PC-9 (cell line): ENCODE measurements at regions not wholly inside any gene's neighbourhood (a gene's known extent, or its start where the extent isn't known, plus 50 kb on each side); places are given as distances from the start of the nearest gene placed in this dataset.
"Not testable (repeated sequence)": the region's sequence is repeated elsewhere in the genome, so short reads cannot be mapped to it uniquely, and the experiment has no call there.

Experiments used
- BruUV-seq: library from RNA; stranded (reverse); fragments of 400-500 nt; replicated peaks from 2 replicates; lab custom pipeline; 2021; lab: Mats Ljungman, UMichigan
- CTCF ChIA-PET: fragments of 300-600 bp; sonication (Branson Sonifier 250); formaldehyde crosslinking; loops from one replicate; lab custom pipeline; 2022; ENCODE audit warnings: antibody characterized with exemption; lab: Charles Lee
- POLR2A ChIA-PET: fragments of 300-600 bp; sonication (Branson Sonifier 250); formaldehyde crosslinking; loops from one replicate; lab custom pipeline; 2022; ENCODE audit warnings: antibody characterized with exemption; ENCODE audit not compliant: unreplicated experiment; lab: Charles Lee
- DNase-seq, 2 experiments: peaks; one replicate each; pipeline versions ENCODE4 v3.0.0 to v3.0.0-alpha.2; 2015 to 2022; ENCODE audit warnings: mixed read lengths in 1 of 2
- H2AFZ ChIP-seq: fragments of 200-600 bp; sonication (generic); 2 replicates; pipeline ENCODE4 v1.8.1; 2017; ENCODE audit warnings: antibody characterized with exemption
- H3F3A ChIP-seq: fragments of 200-600 bp; sonication (generic); 2 replicates; pipeline ENCODE4 v1.8.1; 2017; ENCODE audit warnings: antibody characterized with exemption, mild to moderate bottlenecking, low read depth; ENCODE audit not compliant: insufficient read depth
- H3K27ac ChIP-seq: fragments of 200-600 bp; sonication (generic); 2 replicates; pipeline ENCODE4 v1.6.1; 2016; ENCODE audit warnings: mixed run types
- H3K27me3 ChIP-seq: fragments of 200-600 bp; sonication (generic); 2 replicates; pipeline ENCODE4 v1.6.1; 2016; ENCODE audit warnings: low read depth, mixed run types; ENCODE audit not compliant: insufficient read depth
- H3K36me3 ChIP-seq: fragments of 200-600 bp; sonication (generic); 2 replicates; pipeline ENCODE4 v1.6.1; 2016; ENCODE audit warnings: low read depth, mixed run types
- H3K4me1 ChIP-seq: fragments of 200-600 bp; sonication (generic); replicated peaks from 2 replicates; pipeline ENCODE4 v1.6.1; 2016; ENCODE audit warnings: mixed run types; ENCODE audit not compliant: insufficient read depth
- H3K4me2 ChIP-seq: fragments of 200-600 bp; sonication (generic); 2 replicates; pipeline ENCODE4 v1.6.1; 2017; ENCODE audit warnings: mixed run types
- H3K4me3 ChIP-seq: fragments of 200-600 bp; sonication (generic); 2 replicates; pipeline ENCODE4 v1.6.1; 2016; ENCODE audit warnings: mixed run types
- H3K79me2 ChIP-seq: fragments of 200-600 bp; sonication (generic); 2 replicates; pipeline ENCODE4 v1.6.1; 2017; ENCODE audit warnings: low read depth, mixed run types
- H3K9me2 ChIP-seq: fragments of 200-600 bp; sonication (generic); 2 replicates; pipeline ENCODE4 v1.8.1; 2017; ENCODE audit warnings: mild to moderate bottlenecking; ENCODE audit not compliant: insufficient read depth
- H3K9me3 ChIP-seq: fragments of 200-600 bp; sonication (generic); 2 replicates; pipeline ENCODE4 v1.8.1; 2016; ENCODE audit warnings: low read depth; ENCODE audit not compliant: insufficient read depth
- H4K20me1 ChIP-seq: fragments of 200-600 bp; sonication (generic); 2 replicates; pipeline ENCODE4 v1.8.1; 2017; ENCODE audit not compliant: insufficient read depth
- intact Hi-C: fragments of 100-400 bp; cut with micrococcal nuclease; formaldehyde crosslinking; loops from one replicate; pipeline ENCODE4 v1.10.0; 2022; ENCODE audit not compliant: unreplicated experiment

DNA sequence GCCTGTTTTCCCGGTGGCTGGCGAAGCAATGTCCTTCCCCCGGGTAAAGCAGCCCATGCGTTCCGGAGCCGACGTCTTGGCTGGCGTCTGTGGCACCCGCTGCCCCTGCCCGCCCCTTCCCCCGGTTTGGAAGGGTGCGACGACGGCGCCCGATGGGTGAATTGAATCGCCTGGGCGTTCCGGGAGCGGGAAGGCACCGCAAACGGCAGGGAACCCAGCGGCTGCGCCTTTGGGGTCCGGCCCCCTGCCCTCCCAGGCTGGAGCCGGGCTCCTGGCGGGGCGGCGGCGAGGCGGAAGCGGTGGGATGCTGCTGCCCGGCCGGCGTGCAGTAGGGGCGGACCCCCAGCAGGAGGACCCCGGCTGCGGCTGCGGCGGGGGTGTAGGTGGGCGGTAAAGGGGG lies 123.6 kb upstream of the RHOU start:
- CTCF ChIA-PET, POLR2A ChIA-PET, H3K36me3 ChIP-seq, H3K4me2 ChIP-seq, H3K9me2 ChIP-seq, H3K4me1 ChIP-seq, H3K79me2 ChIP-seq, H4K20me1 ChIP-seq, H3K27ac ChIP-seq, H3K4me3 ChIP-seq, H3K9me3 ChIP-seq, H2AFZ ChIP-seq, H3F3A ChIP-seq, BruUV-seq, intact Hi-C loops, DNase-seq, H3K27me3 ChIP-seq: not testable (repeated sequence)

DNA sequence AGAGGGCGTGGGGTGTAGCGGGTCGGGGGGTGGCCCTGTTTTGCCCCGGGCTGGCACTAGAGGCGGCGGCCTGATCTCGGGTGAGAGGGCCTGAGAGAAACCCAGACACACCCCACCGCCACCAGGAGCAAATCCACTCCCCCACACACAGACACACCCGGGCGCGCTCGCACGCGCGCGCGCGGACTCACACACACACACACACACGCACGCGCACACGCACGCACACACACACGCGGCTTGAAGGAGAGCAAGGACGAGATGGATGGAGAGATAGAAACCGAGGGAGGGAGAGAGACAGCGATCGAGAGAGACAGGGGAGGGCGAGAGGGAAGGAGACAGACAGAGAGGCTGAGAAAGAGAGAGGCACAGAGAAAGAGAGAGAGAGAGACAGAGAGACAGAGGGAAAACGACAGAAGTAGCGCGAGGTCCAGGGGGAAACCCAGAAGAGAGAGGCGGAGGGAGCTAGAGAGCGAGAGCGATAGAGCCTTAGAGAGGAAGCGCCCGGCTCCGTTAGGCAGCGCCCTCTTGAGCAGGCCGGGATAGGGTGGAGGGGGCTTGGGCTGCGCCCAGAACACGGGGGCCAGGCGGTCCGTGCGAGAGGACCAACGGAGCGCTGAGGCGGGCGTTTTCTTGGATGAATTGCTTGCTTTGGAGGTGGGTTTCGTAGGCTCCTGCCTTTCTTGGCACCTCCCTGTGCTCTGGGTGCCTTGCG lies 113.1 kb upstream of the RHOU start:
- H3K27me3 ChIP-seq, H3K9me2 ChIP-seq, H3K79me2 ChIP-seq, H3K36me3 ChIP-seq, H2AFZ ChIP-seq, POLR2A ChIA-PET, CTCF ChIA-PET, intact Hi-C loops, BruUV-seq, H3K27ac ChIP-seq, H3F3A ChIP-seq, H3K4me1 ChIP-seq, H3K9me3 ChIP-seq, H4K20me1 ChIP-seq: not testable (repeated sequence)
- Histone ChIP-seq H3K4me3 (0 out of 2 replicates have a peak overlapping the region, but pooled peaks have one; percentile 4), H3K4me2 (0 out of 2 replicates have a peak overlapping the region, but pooled peaks have one; percentile 21)
- DNase-seq: peak in 1 of 2 experiments; percentile 17

DNA sequence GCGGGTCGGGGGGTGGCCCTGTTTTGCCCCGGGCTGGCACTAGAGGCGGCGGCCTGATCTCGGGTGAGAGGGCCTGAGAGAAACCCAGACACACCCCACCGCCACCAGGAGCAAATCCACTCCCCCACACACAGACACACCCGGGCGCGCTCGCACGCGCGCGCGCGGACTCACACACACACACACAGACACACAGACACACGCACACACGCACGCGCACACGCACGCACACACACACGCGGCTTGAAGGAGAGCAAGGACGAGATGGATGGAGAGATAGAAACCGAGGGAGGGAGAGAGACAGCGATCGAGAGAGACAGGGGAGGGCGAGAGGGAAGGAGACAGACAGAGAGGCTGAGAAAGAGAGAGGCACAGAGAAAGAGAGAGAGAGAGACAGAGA lies 108.8 kb upstream of the RHOU start:
- intact Hi-C loops, H3K9me3 ChIP-seq, H2AFZ ChIP-seq, H3K4me2 ChIP-seq, H3K9me2 ChIP-seq, H3F3A ChIP-seq, H3K27me3 ChIP-seq, POLR2A ChIA-PET, H3K27ac ChIP-seq, CTCF ChIA-PET, DNase-seq, H3K79me2 ChIP-seq, H4K20me1 ChIP-seq, H3K4me3 ChIP-seq, H3K4me1 ChIP-seq, BruUV-seq, H3K36me3 ChIP-seq: not testable (repeated sequence)

DNA sequence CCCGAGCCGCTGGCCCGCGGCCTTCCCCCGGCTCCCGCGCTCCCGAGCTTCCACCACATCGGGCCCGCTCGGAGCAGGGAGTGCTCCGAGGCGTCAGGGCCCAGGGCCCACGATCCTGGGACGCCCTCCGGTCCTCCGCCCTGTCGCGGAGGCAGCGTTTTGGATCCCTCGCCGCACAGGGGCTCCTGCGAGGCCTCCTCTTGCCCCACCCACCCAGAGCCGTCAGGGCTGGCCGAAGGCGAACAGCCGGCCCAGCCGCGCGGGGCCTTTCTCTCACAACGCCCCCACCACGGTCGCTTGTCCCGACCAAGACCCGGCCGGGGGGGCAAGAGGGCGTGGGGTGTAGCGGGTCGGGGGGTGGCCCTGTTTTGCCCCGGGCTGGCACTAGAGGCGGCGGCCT lies 102.4 kb upstream of the RHOU start:
- H2AFZ ChIP-seq, H3K4me3 ChIP-seq, H3F3A ChIP-seq, POLR2A ChIA-PET, H3K36me3 ChIP-seq, H3K27me3 ChIP-seq, BruUV-seq, DNase-seq, H3K4me2 ChIP-seq, H3K27ac ChIP-seq, H3K79me2 ChIP-seq, intact Hi-C loops, CTCF ChIA-PET, H4K20me1 ChIP-seq, H3K9me3 ChIP-seq, H3K4me1 ChIP-seq, H3K9me2 ChIP-seq: not testable (repeated sequence)

DNA sequence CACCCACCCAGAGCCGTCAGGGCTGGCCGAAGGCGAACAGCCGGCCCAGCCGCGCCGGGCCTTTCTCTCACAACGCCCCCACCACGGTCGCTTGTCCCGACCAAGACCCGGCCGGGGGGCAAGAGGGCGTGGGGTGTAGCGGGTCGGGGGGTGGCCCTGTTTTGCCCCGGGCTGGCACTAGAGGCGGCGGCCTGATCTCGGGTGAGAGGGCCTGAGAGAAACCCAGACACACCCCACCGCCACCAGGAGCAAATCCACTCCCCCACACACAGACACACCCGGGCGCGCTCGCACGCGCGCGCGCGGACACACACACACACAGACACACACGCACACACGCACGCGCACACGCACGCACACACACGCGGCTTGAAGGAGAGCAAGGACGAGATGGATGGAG lies 100.0 kb upstream of the RHOU start:
- H3K9me3 ChIP-seq, H3K27me3 ChIP-seq, H3K36me3 ChIP-seq, POLR2A ChIA-PET, H3K79me2 ChIP-seq, H3K4me1 ChIP-seq, H3K27ac ChIP-seq, H4K20me1 ChIP-seq, CTCF ChIA-PET, intact Hi-C loops, H3F3A ChIP-seq, BruUV-seq, H3K9me2 ChIP-seq, H2AFZ ChIP-seq: not testable (repeated sequence)
- DNase-seq: peak in 1 of 2 experiments; percentile 37
- H3K4me2 ChIP-seq: peak overlapping the region; percentile 70
- peak overlapping the region; percentile 53; the same call in 1 of the 2 replicates for H3K4me3 ChIP-seq

- H3K36me3 ChIP-seq, H4K20me1 ChIP-seq, H3K4me1 ChIP-seq, BruUV-seq, H3K9me3 ChIP-seq, H3K79me2 ChIP-seq, H3K27ac ChIP-seq, intact Hi-C loops, CTCF ChIA-PET, H3K9me2 ChIP-seq, H3F3A ChIP-seq, H3K27me3 ChIP-seq, H2AFZ ChIP-seq, POLR2A ChIA-PET: not testable (repeated sequence)
- DNase-seq: peak in 1 of 2 experiments; percentile 26
- Histone ChIP-seq H3K4me2 (peak overlapping the region; percentile 65), H3K4me3 (peak overlapping the region; percentile 52; the same call in 1 of the 2 replicates)
Observed at GRCh38 chr1:228637529-228637928, 97.8 kb upstream of the RHOU start.
